ENCODE measurements at regions not wholly inside any gene's neighbourhood (a gene's known extent, or its start where the extent isn't known, plus 50 kb on each side); places are given as distances from the start of the nearest gene placed in this dataset.

- TF ChIP-seq REST (IDR thresholded peaks at IDR 0.05; ENCODE audit: unreplicated experiment) (no peak), EZH2 (IDR thresholded peaks at IDR 0.05; ENCODE audit: low read depth, unreplicated experiment) (no peak), POLR2AphosphoS5 (IDR thresholded peaks at IDR 0.05; ENCODE audit: low read depth) (no peak), CREB1 (CRISPR knock-in tag; IDR thresholded peaks at IDR 0.05; ENCODE audit: low read depth) (no peak), ZNF114 (CRISPR knock-in tag; IDR thresholded peaks at IDR 0.05) (no peak), JUNB (IDR thresholded peaks at IDR 0.05; ENCODE audit: unreplicated experiment) (no peak)
- TF ChIP-seq, protein P1, sequence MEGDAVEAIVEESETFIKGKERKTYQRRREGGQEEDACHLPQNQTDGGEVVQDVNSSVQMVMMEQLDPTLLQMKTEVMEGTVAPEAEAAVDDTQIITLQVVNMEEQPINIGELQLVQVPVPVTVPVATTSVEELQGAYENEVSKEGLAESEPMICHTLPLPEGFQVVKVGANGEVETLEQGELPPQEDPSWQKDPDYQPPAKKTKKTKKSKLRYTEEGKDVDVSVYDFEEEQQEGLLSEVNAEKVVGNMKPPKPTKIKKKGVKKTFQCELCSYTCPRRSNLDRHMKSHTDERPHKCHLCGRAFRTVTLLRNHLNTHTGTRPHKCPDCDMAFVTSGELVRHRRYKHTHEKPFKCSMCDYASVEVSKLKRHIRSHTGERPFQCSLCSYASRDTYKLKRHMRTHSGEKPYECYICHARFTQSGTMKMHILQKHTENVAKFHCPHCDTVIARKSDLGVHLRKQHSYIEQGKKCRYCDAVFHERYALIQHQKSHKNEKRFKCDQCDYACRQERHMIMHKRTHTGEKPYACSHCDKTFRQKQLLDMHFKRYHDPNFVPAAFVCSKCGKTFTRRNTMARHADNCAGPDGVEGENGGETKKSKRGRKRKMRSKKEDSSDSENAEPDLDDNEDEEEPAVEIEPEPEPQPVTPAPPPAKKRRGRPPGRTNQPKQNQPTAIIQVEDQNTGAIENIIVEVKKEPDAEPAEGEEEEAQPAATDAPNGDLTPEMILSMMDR (conservative IDR thresholded peaks at IDR 0.05; ENCODE audit: low read depth in 2 of 2) = no peak
Measured at GRCh38 chr13:90217275-90217674, 1130.2 kb upstream of the MIR17HG start.

All from GM23338 (cell line).